ENCODE measurements at regions not wholly inside any gene's neighbourhood (a gene's known extent, or its start where the extent isn't known, plus 50 kb on each side); places are given as distances from the start of the nearest gene placed in this dataset.

GRCh38 chr14:104317975-104318557, 179.7 kb downstream of the KIF26A start:
- TF ChIP-seq CTCF (conservative IDR thresholded peaks at IDR 0.05) = no peak
- no peak for TF ChIP-seq EZH2 (IDR thresholded peaks at IDR 0.05; ENCODE audit: low read depth)
- Histone ChIP-seq H3K27ac (no peak overlapping the region), H4K20me1 (ENCODE audit: insufficient read depth) (no peaks in the 10 kb centered on the region), H3F3A (ENCODE audit: insufficient read depth, low read depth) (no peaks in the 10 kb centered on the region), H3K4me2 (no peak overlapping the region), H3K4me3 (no peak overlapping the region), H3K79me2 (ENCODE audit: low read depth) (no peaks in the 10 kb centered on the region), H3K27me3 (ENCODE audit: insufficient read depth, low read depth) (peaks cover 95% of the 10 kb centered on the region), H3K9me2 (ENCODE audit: insufficient read depth) (no peaks in the 10 kb centered on the region), H3K36me3 (ENCODE audit: low read depth) (no peaks in the 10 kb centered on the region), H3K4me1 (replicated peaks; ENCODE audit: insufficient read depth) (no peaks in the 10 kb centered on the region), H3K9me3 (ENCODE audit: insufficient read depth, low read depth) (no peaks in the 10 kb centered on the region), H2AFZ (no peak overlapping the region)
- CTCF ChIA-PET = no interaction called here
- BruUV-seq (replicated peaks) = no TSS peak
- intact Hi-C loops (cut with micrococcal nuclease; ENCODE audit: unreplicated experiment) = no loop called here
- no peak for DNase-seq
- POLR2A ChIA-PET (ENCODE audit: unreplicated experiment) = no interaction called here

- no peak overlapping the region for H3K27ac ChIP-seq
- DNase-seq = no peak
- intact Hi-C loops (cut with micrococcal nuclease; ENCODE audit: unreplicated experiment) = no loop called here
- H4K20me1 ChIP-seq (ENCODE audit: insufficient read depth) = no peaks in the 10 kb centered on the region
- no TSS peak for BruUV-seq (replicated peaks)
- no peak overlapping the region for H2AFZ ChIP-seq
- no peak overlapping the region for H3K4me2 ChIP-seq
- ChIA-PET CTCF (no interaction called here), POLR2A (ENCODE audit: unreplicated experiment) (no interaction called here)
- H3K36me3 ChIP-seq (ENCODE audit: low read depth) = no peaks in the 10 kb centered on the region
- H3K4me1 ChIP-seq (replicated peaks; ENCODE audit: insufficient read depth) = no peaks in the 10 kb centered on the region
- no peaks in the 10 kb centered on the region for H3K9me3 ChIP-seq (ENCODE audit: insufficient read depth, low read depth)
- no peaks in the 10 kb centered on the region for H3F3A ChIP-seq (ENCODE audit: insufficient read depth, low read depth)
- H3K9me2 ChIP-seq (ENCODE audit: insufficient read depth) = no peaks in the 10 kb centered on the region
- H3K4me3 ChIP-seq = no peak overlapping the region
- TF ChIP-seq EZH2 (IDR thresholded peaks at IDR 0.05; ENCODE audit: low read depth) = no peak
- no peak for TF ChIP-seq CTCF (conservative IDR thresholded peaks at IDR 0.05)
- peaks cover 95% of the 10 kb centered on the region for H3K27me3 ChIP-seq (ENCODE audit: insufficient read depth, low read depth)
- no peaks in the 10 kb centered on the region for H3K79me2 ChIP-seq (ENCODE audit: low read depth)
Observed at GRCh38 chr14:104318558-104319490, 180.4 kb downstream of the KIF26A start.

GRCh38 chr14:104319491-104320241, 181.3 kb downstream of the KIF26A start:
- no peak overlapping the region for H2AFZ ChIP-seq
- H3K36me3 ChIP-seq (ENCODE audit: low read depth) = no peaks in the 10 kb centered on the region
- H3K9me2 ChIP-seq (ENCODE audit: insufficient read depth) = no peaks in the 10 kb centered on the region
- TF ChIP-seq CTCF (conservative IDR thresholded peaks at IDR 0.05) (no peak), EZH2 (IDR thresholded peaks at IDR 0.05; ENCODE audit: low read depth) (no peak)
- H3K79me2 ChIP-seq (ENCODE audit: low read depth) = no peaks in the 10 kb centered on the region
- H3K27ac ChIP-seq = no peak overlapping the region
- no peaks in the 10 kb centered on the region for H3K9me3 ChIP-seq (ENCODE audit: insufficient read depth, low read depth)
- ChIA-PET CTCF (no interaction called here), POLR2A (ENCODE audit: unreplicated experiment) (no interaction called here)
- no peaks in the 10 kb centered on the region for H3F3A ChIP-seq (ENCODE audit: insufficient read depth, low read depth)
- H3K4me2 ChIP-seq = no peak overlapping the region
- intact Hi-C loops (cut with micrococcal nuclease; ENCODE audit: unreplicated experiment) = no loop called here
- no TSS peak for BruUV-seq (replicated peaks)
- H3K27me3 ChIP-seq (ENCODE audit: insufficient read depth, low read depth) = peaks cover 93% of the 10 kb centered on the region
- H3K4me1 ChIP-seq (replicated peaks; ENCODE audit: insufficient read depth) = no peaks in the 10 kb centered on the region
- no peak for DNase-seq
- no peak overlapping the region for H3K4me3 ChIP-seq
- no peaks in the 10 kb centered on the region for H4K20me1 ChIP-seq (ENCODE audit: insufficient read depth)
